ENCODE measurements at regions not wholly inside any gene's neighbourhood (a gene's known extent, or its start where the extent isn't known, plus 50 kb on each side); places are given as distances from the start of the nearest gene placed in this dataset.

GRCh38 chr3:31164381-31164780, 269.9 kb upstream of the GADL1 start:
- H3K4me3 ChIP-seq (ENCODE audit: low read length): no peak overlapping the region
- DNase-seq (ENCODE audit: low read depth, low spot score): no peak

- DNase-seq (ENCODE audit: low read depth, low spot score): no peak
- H3K4me3 ChIP-seq (ENCODE audit: low read length): no peak overlapping the region
Observed at GRCh38 chr3:31165399-31165860, 271.0 kb upstream of the GADL1 start.

GRCh38 chr3:31166249-31166885, 271.9 kb upstream of the GADL1 start:
- no peak for DNase-seq (ENCODE audit: low read depth, low spot score)
- no peak overlapping the region for H3K4me3 ChIP-seq (ENCODE audit: low read length)

DNA sequence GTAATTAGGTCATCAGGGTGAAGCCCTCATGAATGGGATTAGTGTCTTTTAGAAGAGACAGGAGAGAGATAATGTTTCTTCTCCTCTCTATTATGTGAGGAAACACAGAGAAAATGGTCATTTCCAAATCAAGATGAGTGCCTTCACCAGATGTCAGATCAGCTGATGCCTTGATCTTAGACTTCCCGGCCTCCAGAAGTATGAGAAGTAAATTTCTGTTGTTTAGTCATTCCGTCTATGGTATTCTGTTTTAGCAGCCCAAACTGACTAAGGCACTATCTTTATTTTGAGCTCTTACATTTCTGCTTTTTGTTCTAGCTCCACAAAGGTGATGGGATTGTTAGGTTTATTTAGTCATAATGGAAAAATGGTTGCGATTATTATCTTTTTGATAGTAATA, 273.2 kb upstream of the GADL1 start:
- DNase-seq (ENCODE audit: low read depth, low spot score): no peak
- H3K4me3 ChIP-seq (ENCODE audit: low read length): no peak overlapping the region

DNA sequence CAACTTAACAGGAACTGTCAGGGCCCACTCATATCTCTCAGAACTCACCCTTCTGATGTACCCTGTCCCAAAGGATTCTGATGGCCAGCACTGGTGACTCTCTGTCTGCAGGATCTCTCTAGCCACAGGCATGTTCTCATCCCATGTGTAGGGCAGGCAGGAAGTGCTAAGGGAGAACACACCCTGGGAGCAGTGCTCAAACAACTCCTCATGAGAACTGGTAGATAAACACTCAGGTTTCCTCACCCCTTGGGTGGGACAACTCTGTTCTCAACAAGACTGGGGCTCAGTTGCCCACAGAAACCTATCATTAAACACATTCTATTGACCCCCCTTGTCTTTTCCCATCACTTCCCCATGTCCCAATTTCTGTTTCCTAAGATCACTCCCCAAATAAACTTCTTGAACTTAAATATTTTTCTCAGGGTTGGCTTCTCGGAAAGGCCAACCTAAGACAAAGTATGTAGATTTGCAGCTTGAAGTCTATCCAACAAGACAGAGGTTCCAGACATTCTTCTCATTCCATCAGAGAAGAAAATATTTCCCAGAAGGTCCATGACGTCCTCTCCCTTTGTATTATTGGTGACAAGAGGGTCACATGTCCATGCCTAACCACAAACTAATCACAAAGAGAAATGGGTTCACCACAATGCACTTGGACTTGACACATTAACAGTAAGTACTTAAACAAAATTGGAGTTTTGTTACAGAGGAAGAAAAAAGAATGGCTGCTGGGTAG, 276.6 kb upstream of the GADL1 start:
- no peak overlapping the region for H3K4me3 ChIP-seq (ENCODE audit: low read length)
- no peak for DNase-seq (ENCODE audit: low read depth, low spot score)

DNA sequence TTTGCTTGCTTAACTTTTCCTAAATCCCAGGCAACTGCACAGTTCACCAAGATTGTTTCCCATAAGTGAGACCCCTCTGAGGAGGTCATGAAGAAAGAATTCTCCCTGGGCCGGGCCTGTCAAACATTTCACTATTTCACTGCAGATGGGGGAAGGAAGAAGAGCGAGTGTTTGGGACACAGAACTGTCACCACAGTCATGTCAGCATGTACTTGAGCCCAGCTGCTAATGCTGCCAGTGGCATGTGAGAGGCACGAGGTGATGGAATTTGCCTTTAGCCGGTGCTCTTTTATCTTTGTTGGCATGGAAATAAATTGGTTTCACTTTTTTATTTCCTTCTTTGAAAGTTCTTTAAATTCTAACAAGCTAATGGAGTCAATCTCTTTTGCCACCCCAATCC, 277.9 kb upstream of the GADL1 start:
- no peak for DNase-seq (ENCODE audit: low read depth, low spot score)
- no peak overlapping the region for H3K4me3 ChIP-seq (ENCODE audit: low read length)

DNA sequence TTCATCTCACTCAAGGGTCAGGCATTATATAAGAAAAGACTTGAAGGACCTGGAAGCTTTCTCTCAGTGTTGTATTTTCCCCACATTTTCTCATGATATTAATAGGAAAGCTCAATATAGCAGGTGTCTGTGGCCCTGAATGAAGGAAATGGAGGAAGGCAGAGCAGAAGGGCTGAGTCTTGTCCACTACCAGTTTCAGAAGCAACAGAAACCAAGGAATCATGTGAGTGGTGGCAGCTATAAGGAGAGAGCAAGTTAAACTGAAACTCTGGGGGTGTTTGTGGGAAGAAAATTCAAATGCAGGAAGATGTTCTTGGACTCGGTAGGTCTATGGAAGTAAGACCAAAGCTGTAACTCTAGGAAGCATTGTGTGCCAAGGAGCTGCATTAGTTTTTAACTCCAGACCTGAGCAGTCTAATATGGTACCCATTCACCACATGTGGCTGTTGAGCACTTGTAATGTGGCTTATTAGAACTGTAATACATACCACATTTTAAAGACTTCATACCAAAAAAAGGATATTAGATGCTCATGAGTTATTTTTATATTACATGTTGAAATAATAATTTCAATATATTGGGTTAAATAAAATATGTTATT, 278.8 kb upstream of the GADL1 start:
- DNase-seq (ENCODE audit: low read depth, low spot score): no peak

DNA sequence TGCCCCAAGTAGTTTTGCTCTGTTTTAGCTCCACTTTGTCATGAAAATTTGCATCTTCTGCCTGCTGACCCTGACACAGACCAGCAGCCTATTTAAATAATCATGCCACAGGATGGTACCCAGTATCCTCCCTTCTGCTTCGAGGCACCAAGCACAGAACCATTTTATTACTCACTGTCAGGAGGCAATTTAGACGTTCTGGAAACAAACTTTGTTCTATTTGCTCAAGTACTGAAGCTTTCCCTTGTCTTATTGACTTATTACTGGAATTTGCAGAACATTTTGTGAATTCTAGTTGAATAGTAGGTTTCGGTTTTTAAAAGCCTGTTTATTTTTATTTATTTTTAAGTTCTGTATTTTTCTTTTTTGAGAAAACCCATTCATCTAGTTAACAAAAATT, 279.6 kb upstream of the GADL1 start:
- no peak for DNase-seq (ENCODE audit: low read depth, low spot score)
- H3K4me3 ChIP-seq (ENCODE audit: low read length): no peak overlapping the region

More for the DNA sequence above, 278.8 kb upstream of the GADL1 start:
- H3K4me3 ChIP-seq (ENCODE audit: low read length): no peak overlapping the region

GRCh38 chr3:31176045-31176444, 281.6 kb upstream of the GADL1 start:
- DNase-seq (ENCODE audit: low read depth, low spot score): no peak
- H3K4me3 ChIP-seq (ENCODE audit: low read length): no peak overlapping the region

DNA sequence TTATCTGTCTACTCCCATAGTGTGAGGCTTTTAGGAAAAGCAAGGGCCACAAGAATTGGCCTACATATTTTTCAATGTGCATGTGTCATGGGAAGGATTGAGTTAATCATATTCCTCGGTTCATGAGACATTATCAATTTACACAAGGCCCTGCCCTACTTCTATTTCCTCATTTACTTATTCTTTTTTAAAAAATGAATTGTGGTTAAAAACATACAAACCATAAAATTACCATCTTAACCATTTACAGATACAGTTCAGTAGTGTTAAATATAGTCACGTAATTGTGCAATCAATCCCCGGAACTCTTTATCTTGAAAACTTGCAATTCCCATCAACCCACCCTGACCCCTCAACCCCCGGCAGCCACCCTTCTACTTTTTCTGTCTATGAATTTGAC, 284.0 kb upstream of the GADL1 start:
- DNase-seq (ENCODE audit: low read depth, low spot score): no peak

DNA sequence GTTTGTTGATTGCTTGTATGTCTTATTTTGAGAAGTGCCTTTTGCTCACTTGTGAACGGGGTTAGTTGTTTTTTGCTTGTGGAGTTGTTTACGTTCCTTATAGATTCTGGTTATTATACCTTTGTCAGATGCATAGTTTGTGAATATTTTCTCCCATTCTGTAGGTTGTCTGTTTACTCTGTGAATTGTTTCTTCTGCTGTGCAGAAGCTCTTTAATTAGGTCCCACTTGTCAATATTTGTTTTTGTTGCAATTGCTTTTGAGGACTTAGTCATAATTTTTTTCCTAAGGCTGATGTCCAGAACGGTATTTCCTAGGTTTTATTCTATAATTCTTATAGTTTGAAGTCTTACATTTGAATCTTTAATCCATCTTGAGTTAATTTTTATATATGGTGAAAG, 285.3 kb upstream of the GADL1 start:
- no peak overlapping the region for H3K4me3 ChIP-seq (ENCODE audit: low read length)
- DNase-seq (ENCODE audit: low read depth, low spot score): no peak

More for the DNA sequence above, 284.0 kb upstream of the GADL1 start:
- H3K4me3 ChIP-seq (ENCODE audit: low read length): no peak overlapping the region

- no peak overlapping the region for H3K4me3 ChIP-seq (ENCODE audit: low read length)
- no peak for DNase-seq (ENCODE audit: low read depth, low spot score)
Observed at GRCh38 chr3:31180274-31180673, 285.8 kb upstream of the GADL1 start.

- no peak for DNase-seq (ENCODE audit: low read depth, low spot score)
- no peak overlapping the region for H3K4me3 ChIP-seq (ENCODE audit: low read length)
Observed at GRCh38 chr3:31181661-31182060, 287.2 kb upstream of the GADL1 start.

DNA sequence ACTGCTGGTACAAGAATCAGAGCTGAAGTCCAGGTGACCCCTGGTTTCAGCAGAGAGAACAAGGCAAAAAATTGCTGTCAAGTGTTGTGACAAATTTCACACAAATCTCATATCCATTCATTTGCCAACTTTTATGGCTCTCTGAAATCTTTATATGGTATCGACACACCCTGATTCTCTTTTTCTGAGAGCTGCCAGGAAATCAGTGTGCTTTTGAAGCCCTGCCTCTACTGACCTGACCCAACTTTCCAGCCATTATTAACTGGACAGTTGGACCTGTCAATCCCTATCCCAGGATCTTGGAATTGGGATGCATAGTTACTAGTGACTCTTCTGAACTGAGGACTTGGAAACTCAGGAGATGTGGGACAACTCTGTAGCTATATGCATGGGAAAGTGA, 288.2 kb upstream of the GADL1 start:
- no peak for DNase-seq (ENCODE audit: low read depth, low spot score)
- H3K4me3 ChIP-seq (ENCODE audit: low read length): no peak overlapping the region

GRCh38 chr3:31184261-31185061, 290.0 kb upstream of the GADL1 start:
- H3K4me3 ChIP-seq (ENCODE audit: low read length): no peak overlapping the region
- DNase-seq (ENCODE audit: low read depth, low spot score): no peak

DNA sequence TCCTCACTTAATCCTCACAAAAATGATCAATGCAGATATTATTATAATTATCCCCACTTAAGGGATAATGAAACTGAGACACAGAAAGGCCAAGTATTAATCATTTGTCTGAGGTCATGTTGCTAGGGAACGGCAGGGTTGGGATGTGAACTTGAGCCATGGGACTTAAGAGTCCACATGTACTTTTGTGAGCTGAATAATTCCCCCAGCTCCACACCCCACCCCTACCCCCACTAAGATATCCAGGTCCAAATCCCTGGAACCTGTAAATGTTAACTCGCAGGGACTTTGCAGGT, 290.5 kb upstream of the GADL1 start:
- no peak for DNase-seq (ENCODE audit: low read depth, low spot score)
- no peak overlapping the region for H3K4me3 ChIP-seq (ENCODE audit: low read length)

DNA sequence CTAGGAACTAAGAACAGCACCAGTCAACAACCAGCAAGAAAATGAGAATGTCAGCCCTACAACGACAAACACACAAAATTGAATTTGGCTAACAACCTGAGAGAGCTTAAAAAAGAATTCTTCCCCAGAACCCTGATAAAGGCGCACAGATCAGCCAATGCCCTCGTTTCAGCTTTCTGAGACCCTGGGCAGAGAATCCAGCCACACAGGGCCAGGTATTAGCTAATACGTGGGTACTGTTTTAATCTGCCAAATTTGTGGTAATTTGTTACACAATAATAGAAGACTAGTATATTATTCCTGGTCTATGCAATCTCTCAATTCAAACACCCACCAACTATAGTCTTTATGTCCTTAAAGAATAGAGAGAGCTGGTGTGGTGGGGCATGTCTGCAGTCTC, 291.6 kb upstream of the GADL1 start:
- no peak for DNase-seq (ENCODE audit: low read depth, low spot score)
- no peak overlapping the region for H3K4me3 ChIP-seq (ENCODE audit: low read length)

- H3K4me3 ChIP-seq (ENCODE audit: low read length): no peak overlapping the region
- DNase-seq (ENCODE audit: low read depth, low spot score): no peak
Observed at GRCh38 chr3:31187380-31187779, 292.9 kb upstream of the GADL1 start.

DNA sequence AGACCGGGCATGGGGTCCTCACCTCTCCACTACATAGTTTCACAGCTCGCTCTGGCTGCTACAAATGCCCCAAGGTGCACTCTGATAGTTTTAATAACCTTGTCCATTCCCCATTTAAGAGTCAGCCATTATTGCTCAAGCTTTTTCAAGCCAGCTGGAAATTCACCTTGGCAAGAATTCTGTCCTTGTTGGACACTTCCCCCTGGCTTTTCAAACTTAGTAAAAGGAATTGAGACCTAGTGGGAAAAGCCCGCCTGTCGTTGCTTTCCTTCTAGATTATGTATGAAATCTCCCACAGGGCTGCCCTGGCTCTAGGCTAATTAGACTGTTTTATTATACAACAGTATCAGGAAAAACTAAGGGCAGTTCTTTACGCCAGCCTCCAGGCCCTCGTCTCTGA, 293.7 kb upstream of the GADL1 start:
- H3K4me3 ChIP-seq (ENCODE audit: low read length): no peak overlapping the region
- DNase-seq (ENCODE audit: low read depth, low spot score): no peak

DNA sequence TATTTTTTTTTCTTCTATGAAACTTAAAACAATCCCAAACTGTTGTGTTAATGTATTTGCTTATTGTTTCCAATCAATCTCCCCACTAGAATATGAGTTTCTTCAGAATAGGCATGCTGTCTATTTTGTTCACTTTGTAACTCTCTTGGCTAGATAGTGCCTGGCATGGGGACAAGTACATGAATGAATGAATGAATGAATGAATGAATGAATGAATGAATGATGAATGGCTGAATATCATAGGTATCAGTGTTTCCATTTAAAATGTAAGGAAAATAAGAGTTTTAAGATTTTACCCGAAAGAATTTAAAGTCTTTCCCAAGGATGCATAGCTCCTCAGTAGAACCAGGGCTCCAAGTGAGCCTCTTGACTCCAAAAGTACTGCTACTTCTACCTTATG, 294.9 kb upstream of the GADL1 start:
- no peak for DNase-seq (ENCODE audit: low read depth, low spot score)
- no peak overlapping the region for H3K4me3 ChIP-seq (ENCODE audit: low read length)
